GM19023 (cell line): ENCODE measurements at regions not wholly inside any gene's neighbourhood (a gene's known extent, or its start where the extent isn't known, plus 50 kb on each side); places are given as distances from the start of the nearest gene placed in this dataset.

ENCODE experiments used
- ATAC-seq: cut with Tn5 transposase; IDR thresholded peaks from one replicate; pipeline ENCODE4 v1.9.1; 2021; ENCODE audit warnings: mild to moderate bottlenecking, moderate library complexity; ENCODE audit not compliant: unreplicated experiment

DNA sequence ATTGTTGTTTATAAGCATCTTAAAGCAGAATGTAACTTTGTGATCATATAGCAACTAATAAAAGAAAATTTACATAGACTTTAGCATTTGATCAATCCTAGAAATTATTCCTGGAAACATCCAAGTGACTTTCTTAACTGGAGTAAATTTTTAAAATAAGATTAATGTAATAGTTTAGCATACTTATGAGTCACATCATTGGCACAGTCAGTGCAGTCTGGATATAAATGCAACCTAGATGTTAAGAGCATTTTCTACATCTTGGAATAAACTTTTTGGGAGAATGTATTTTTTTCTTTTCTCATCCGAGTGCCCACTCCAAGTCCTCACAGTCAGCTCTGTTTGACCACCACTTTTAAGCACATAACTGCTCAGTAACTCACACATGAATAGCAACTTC, 324.6 kb upstream of the PLSCR5 start:
- ATAC-seq: no peak

DNA sequence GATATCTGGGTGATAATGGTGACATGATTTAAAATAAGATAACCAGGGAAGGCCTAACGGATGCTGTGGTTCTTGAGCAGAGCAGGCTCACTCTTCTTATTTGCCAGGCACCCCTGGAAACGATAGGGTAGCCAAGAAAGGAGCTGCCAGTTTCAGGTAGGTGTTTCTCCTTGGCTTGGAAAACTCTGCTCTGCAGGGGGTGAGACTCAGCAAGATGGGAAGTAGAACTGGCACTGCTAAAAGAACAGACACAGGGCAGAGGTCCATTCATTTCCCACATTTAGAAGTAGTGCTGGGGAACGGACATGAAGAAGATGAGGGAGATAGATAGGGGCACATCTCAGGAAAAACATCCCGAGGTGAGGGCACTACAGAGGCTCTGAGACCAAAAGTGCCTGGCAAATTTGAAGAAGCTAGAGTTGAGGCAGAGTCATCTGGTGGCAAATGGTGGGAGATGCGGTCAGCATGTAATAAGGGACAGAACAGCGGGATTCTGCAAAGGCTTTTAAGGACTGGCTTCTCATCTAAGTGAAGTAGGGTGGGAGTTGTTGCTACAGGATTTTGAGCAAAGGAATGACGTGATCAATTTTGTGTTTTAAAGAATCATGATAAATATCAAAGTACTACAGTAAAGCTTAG, 323.4 kb upstream of the PLSCR5 start:
- no peak for ATAC-seq

- ATAC-seq: no peak
Observed at GRCh38 chr3:146921693-146922092, 316.5 kb upstream of the PLSCR5 start.

DNA sequence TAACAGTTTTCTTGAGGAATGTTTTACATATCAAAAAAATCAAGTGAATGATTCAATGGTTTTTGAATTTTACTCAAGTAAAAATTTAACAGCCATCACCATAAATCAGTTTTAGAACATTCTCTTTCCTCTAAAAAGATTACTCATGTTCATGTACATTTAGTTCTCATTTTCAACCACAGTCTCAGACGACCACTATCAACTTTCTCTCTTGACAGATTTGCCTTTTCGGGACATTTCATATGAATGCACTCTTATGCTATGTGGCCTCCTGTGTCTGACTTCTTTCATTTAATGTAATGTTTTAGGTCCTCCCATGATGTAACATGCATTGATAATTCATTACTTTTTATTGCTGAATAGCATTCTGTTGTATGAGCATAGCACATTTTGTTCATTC, 309.3 kb upstream of the PLSCR5 start:
- no peak for ATAC-seq

DNA sequence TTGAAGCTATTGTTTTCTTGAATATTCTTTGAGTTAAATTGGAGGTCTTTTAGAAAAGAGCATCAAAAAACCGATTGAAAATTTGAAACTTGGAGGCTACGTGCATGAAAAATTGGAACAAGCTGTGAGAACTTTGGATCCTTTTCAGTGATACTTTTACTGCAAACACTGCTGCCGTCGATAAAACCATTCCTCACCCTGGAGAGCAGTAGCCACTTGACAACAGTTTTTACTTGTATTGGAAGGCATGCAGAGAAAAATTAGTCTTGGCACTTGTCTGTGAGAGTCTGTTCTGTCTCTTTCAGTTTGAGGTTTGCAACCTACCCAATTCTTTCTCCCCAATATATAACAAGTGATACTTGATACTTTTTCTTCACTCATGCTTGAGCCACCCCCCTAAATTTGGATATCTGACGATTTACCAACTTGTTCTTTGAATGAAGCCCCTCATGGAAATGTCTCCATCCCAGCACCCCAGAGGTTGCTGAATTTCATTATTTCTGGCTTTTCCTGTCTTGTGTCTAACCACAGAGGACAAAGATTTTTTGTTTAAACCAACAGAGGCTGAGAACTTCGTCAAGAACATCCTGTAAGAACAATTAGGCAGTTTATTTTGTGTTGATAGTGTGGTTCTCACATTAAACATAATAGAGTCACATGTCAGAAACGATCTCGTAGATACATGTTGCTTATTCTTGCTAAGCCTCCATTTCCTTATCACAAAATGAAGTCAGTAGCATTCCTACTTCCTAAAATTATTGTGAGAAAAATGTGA, 307.3 kb upstream of the PLSCR5 start:
- no peak for ATAC-seq

- no peak for ATAC-seq
Observed at GRCh38 chr3:146903927-146904326, 298.8 kb upstream of the PLSCR5 start.

- ATAC-seq: no peak
Observed at GRCh38 chr3:146899171-146899570, 294.0 kb upstream of the PLSCR5 start.

GRCh38 chr3:146896711-146897110, 291.6 kb upstream of the PLSCR5 start:
- ATAC-seq: no peak

- ATAC-seq: no peak
Observed at GRCh38 chr3:146895026-146895749, 290.0 kb upstream of the PLSCR5 start.

DNA sequence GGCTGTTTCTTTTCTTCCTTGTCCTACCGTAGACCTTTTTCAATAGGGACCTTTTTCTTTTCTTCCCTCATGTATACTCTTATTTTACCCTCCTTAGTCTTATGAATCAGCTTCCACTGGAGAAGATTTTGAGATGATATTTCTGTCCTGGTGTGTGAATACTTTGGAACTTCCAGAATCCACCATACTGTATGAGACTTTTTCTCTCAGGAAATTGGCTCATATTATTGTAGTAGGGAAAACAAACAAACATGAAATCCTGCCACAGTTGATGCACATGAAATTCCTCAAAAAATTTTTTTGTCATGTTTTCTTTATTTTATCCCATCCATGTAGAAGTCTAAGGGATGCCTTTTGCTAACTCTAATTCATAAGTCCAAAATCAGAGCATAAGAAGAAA, 289.3 kb upstream of the PLSCR5 start:
- ATAC-seq: no peak

GRCh38 chr3:146892041-146892440, 286.9 kb upstream of the PLSCR5 start:
- ATAC-seq: no peak

DNA sequence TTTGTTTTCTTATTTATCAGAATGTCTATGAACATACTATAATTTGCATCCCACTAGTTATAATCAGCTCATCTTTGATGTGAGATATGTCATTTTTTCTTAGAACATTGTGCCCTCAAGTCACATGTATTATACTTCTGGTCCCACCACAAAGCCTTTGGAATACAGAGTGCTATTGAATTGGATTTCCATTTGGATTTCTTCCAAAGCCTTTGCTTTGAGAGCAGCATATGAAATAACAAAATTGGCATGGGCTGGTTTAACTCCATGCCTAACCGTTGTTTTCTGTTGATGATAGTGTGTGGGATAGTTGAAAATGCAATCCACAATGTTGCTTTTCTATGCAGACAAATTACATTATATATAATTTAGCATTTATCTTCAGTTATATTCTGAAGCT, 284.5 kb upstream of the PLSCR5 start:
- no peak for ATAC-seq

GRCh38 chr3:146888176-146888575, 283.0 kb upstream of the PLSCR5 start:
- no peak for ATAC-seq

DNA sequence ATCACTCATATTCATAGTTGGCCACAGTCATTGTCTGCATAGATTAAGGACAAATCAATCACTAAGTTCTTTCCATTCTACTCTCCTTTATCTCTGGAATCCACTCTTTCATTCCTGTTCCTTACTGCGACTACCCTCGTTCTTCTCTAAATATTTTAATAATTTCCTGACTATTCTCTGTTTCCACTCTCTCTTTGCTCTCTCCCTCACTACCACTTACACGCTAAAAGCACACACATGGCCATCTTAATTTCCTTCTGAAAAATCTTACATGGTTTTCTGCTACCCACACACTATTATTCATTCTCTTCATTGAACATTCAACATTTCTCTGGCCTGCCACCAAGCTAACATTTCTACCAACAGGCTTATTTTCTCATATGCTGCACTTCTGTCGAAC, 279.6 kb upstream of the PLSCR5 start:
- ATAC-seq: no peak

- no peak for ATAC-seq
Observed at GRCh38 chr3:146884296-146884695, 279.1 kb upstream of the PLSCR5 start.

DNA sequence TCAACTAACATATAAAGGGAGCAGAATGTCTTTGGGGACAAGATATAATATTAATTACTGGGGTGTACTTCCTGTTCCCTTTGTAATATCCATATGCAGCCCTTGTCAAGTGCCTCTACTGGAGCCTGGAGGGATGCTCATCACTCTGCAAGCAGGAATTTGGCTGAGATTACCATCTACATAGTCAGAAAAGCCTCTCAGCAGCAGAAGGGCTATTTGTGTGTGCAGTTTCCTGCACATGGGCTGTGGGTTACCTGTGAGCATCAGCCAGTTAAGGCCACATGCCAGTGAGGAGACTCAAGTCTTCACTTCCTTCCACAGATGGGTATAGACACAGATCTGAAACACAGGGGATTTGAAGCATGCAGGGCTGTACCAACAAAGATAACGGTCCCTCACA, 278.1 kb upstream of the PLSCR5 start:
- no peak for ATAC-seq

DNA sequence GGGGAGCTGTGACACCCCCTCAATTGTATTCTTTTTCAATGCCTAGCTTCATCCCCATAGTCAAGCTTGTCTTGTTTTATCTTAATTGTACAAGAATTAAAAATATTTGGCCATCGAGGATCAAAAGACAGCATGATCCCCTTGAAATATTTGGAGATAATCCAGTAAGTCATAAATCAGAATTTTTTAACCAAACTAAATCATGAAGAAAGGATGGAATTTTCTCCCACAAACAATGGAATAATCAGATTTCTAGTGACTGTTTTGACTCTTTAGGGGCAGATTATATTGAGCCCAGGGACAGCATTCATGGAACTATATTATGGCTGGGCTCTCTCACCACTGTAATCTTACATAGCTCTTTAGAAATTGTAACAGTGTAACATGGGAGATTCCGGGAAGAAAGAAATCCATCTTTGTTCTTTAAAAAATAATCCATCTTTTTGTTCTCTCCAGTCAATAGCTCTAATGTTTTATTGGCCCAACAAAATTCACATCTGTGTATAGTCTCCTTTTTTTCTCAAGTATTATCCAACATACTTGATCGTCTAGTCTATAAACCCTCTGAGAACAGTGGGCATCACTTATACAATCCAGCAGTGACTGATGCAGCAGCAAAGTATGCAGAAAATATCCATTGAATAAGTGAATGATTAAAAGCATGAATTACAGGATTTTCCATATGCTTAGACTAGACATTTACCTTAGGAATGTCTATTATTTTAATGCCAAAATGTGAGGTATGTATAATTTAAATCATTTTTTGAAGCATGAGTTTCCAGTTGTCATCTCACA, 277.0 kb upstream of the PLSCR5 start:
- ATAC-seq: no peak

DNA sequence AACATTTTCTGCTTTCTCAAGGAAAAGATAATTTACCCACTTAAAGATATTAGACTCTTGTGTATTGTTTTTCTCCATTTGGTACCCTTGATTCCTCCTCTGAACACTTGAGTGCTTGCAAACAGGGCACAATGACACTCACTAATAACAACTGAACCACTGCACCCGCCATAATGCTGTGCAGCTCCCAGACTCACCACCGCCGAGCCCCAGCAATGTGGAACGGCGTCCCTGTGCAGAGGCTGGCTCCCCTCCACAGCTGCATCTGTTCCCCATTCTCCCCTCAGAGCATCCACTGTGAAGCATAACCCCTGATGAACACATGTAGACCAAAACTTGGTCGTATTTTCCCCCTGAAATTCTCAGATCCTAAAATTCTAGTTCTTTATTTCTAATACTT, 276.2 kb upstream of the PLSCR5 start:
- ATAC-seq: no peak

GRCh38 chr3:146873748-146874147, 268.6 kb upstream of the PLSCR5 start:
- no peak for ATAC-seq

GRCh38 chr3:146865175-146865755, 260.1 kb upstream of the PLSCR5 start:
- ATAC-seq: no peak

DNA sequence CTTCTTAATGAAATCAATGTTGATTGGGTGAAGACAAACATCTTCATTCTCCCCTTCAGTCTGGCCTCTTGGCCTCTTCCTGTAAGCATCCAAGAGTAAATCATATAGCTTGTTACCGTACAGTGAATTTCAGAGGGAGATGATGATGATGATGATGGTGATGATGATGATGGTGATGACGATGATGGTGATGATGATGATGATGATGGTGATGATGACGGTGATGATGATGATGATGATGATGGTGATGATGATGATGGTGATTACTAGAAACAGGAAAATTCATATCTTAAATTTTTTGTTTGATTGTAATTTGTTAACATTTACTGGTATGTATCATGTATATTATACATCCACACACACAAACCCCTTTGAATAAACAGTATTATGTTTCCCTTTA, 256.1 kb upstream of the PLSCR5 start:
- ATAC-seq: no peak
